ENCODE measurements at regions not wholly inside any gene's neighbourhood (a gene's known extent, or its start where the extent isn't known, plus 50 kb on each side); places are given as distances from the start of the nearest gene placed in this dataset.

DNA sequence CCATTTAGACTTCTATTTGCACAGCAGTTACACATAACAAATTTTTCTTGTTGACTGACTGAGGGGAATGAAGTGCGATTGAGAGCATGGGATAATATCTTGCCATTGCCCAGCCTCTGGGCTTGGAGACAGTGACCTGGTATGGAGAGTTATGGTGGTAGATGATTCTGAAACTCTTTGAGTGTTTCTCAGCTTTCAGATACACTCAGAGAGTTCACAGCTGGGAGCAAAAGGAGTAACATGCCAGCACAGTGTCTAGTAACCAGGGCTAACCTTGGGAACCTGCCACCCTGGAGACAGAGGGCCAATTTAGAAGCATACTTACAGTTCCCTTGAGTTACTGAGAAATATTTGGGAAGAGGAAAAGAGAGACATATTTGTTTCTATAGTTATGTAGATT is 1099.3 kb upstream of the CELF4 start:
- no peak for TF ChIP-seq POLR2A (IDR thresholded peaks at IDR 0.05)
- TF ChIP-seq, protein P1, sequence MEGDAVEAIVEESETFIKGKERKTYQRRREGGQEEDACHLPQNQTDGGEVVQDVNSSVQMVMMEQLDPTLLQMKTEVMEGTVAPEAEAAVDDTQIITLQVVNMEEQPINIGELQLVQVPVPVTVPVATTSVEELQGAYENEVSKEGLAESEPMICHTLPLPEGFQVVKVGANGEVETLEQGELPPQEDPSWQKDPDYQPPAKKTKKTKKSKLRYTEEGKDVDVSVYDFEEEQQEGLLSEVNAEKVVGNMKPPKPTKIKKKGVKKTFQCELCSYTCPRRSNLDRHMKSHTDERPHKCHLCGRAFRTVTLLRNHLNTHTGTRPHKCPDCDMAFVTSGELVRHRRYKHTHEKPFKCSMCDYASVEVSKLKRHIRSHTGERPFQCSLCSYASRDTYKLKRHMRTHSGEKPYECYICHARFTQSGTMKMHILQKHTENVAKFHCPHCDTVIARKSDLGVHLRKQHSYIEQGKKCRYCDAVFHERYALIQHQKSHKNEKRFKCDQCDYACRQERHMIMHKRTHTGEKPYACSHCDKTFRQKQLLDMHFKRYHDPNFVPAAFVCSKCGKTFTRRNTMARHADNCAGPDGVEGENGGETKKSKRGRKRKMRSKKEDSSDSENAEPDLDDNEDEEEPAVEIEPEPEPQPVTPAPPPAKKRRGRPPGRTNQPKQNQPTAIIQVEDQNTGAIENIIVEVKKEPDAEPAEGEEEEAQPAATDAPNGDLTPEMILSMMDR (IDR thresholded peaks at IDR 0.05) = no peak
